Stimulated activated CD8-positive, alpha-beta memory T cell treated with anti-CD3 and anti-CD28 coated beads, Interleukin-15, amount 100 ng/mL, for 48 hours (primary cell): ENCODE measurements at regions not wholly inside any gene's neighbourhood (a gene's known extent, or its start where the extent isn't known, plus 50 kb on each side); places are given as distances from the start of the nearest gene placed in this dataset.
"Not testable (repeated sequence)": the region's sequence is repeated elsewhere in the genome, so short reads cannot be mapped to it uniquely, and the experiment has no call there.

Experiments used
- DNase-seq, 2 donors: peaks; one replicate each; pipeline ENCODE4 v3.0.0-alpha.2; 2020; ENCODE audit warnings: low read depth in 2 of 2

DNA sequence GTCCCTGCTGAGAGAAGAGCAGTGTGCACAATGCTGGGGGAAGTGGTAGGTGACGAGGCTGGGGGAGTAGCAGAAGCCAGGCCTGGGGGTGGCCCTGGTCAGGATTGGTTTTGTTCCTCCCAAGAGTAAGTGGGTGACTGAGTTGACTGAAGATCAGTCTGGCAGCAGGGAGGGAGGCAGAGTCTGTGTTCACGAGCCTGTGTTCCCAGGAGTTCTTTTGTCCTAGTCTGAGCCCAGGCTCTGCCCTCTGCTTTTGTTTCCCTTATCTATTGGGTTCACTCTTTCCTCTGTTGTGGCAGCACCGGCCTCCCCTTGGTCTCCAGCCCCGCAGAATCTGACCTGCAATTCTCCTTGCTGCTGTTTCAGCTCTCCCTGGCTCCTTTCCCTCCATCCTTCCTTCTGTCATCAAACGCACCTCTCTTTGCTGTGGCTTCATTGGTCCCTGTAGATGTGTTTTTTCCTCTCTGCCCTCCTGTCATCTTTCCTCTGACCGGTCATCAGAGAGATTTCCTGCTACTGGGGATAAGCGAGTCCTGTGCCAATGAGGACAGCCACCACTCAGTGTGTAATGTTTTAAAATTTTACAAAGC is 607.4 kb downstream of the KIF4B start:
- DNase-seq: no peak

DNA sequence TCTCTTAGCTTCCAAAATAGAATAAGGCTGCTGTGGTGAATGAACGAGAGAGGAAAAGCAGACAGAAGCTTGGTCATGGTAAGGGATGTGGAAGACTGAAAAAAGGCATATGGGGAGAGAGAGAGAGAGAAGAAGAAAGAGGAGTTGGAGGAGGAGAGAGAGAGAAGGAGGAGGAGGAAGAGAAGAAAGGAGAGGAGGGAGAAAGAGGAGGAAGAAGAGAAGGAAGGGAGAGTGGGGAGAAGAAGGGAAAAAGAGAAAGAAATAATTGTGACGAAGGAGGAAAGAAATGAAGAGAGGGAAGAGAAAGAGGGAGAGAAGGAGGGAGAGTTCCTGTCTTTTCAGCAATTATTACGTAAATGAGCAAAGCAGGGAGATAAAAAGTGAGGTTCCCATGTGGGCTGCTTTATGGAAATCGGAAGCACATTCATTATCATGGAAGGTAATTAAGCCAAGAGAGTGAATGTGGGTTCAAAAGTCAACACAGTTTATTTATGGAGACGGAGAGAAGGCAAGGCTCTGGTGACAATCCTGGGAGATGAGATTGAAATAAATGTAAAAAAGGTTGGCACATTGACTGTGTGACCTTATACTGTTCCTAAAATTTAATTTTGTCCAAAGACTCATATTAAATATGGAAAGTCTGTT is 611.2 kb downstream of the KIF4B start:
- DNase-seq: no peak

DNA sequence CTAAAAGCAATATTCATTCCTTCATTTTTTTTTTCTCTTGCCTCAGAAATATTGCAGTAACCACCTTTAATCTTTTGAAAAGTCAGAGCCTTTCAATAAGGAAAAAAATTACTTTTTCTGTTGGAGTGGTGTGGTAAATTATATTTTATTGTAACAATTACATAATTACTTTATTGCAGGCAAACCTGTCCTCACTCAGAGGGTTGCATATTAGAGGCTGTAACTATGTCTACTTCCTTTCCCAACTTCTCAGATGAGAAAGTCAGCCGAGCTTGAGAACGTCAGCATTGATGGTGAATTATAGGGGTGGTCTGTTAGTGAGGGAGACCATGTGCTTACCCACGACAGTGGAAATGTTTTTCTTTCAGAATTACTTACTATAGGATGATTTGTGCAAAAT is 611.8 kb downstream of the KIF4B start:
- DNase-seq: no peak

DNA sequence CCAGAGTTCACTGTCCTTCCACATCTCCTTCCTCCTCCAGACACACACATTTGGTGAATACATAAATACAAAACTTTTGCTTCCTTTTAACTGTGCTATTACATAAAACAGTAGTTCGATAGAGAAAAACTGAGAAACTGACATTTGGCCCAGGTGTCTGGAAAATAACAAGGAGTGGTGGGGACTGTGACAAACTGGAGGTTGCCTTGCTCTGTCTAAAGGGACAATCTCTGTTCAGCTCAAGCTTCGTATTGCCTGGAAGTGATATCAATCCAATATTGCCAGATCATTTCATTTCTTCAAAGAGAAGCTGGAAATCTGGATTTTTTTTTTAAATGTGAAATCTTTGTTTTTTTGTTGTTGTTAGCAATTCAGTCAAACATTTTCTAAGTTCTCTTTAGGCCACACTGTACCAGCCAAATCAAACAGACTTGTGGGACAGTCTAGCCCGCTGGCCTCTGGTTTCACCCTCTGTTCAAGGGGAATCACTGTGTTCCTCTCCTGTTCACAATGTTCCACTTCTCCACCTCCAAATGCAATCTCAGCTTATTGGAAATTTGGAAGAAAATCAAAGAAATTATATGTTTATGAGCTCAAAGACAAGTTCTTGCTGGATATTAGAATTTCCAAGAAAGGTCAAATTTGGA is 612.5 kb downstream of the KIF4B start:
- no peak for DNase-seq

DNA sequence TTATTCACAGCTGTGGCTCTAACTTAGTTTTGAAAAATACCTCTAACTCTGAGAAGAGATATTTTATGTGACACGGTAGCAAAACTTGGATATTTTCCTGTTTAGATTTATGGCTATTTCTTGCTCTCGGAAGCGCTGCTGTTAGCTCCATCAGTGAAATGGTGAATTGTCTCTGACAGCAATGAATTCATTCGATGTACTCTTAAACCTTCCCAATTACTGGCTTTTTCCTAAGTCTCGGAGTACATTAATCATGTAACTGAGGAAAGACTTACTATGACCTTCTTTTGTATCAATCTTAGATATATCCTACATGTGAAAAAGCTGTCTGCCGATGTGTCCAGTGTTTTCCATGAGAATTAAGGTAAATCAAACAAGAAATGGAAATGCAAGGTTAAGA is 613.0 kb downstream of the KIF4B start:
- no peak for DNase-seq

DNA sequence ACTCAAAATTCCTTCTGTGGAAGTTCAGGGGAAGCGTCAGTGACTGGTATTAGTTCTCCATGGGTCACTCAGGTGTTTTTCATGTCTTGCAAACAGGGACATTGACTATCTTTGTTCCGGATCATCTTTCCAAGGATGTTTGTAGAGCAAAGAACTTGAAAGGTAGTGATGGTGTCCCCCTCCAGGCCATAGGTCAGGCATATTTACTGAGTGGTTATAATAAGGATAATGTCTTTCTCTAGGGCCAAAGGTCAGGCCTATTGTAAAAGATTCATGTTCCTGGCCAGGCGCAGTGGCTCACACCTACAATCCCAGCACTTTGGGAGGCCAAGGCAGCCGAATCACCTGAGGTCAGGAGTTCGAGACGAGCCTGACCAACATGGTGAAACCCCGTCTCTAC is 614.8 kb downstream of the KIF4B start:
- no peak for DNase-seq

DNA sequence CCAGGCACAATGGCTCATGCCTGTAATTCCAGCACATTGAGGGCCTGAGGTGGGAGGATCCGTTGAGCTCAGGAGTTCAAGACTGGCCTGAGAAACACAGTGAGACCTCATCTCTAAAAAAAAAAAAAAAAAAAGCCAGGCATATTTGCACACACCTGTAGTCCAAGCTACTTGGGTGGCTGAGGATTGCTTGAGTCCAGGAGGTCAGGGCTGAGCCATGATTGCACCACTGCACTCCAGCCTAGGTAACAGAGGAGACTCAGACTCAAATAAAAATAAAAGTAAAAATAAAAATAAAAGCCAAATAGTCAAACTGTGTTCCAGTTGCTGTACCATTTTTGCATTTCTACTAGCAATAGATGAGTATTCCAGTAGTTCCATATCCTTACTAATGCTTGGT is 616.0 kb downstream of the KIF4B start:
- no peak for DNase-seq

DNA sequence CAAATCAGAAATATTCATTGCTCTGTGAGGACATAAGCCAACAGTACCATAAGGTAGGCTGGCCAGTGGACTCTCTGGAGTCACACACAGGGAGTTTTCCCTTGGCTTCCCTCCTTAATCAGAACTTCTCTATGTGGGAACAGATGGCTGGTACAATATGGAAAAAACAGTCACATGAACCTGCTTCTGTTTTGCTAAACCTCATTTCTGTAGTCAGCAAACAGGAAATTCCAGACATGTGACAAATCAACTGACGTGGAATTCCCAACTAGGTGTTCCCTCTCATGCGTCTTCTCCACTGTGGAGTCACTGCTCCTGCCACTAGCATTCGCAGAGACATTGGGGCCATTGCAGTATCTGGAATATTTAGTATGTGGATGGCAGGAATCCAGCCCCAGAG is 617.6 kb downstream of the KIF4B start:
- no peak for DNase-seq

DNA sequence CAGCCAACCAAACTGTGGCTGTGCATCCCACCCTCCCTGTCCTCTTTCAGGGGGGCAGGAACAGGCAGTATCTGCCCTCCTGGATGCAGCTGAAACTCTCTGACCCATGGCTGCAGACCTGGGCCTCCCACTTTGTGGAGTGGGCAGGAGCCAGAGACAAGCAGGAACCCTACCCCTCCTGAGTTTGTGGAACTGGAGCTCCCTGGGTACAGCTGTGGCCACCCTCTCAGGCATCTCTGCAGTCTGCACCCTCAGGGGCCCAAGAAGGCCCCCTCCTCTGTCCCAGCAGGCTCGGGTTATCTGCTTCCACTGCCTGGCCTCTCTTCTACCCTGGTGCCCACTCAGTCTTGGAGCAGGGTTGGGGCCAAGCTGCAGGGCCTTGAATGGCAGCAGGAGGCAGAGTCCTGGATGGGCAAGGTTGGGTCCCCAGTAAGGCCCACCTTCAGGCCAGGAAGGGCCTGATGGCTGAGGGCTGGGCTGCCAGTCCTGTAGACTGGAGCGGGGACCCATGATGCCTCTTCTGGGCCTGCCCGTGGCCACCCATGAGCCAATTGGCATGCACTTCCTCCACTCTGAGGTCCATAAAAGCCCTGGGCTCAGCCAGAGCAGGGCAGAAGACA is 619.9 kb downstream of the KIF4B start:
- no peak for DNase-seq

DNA sequence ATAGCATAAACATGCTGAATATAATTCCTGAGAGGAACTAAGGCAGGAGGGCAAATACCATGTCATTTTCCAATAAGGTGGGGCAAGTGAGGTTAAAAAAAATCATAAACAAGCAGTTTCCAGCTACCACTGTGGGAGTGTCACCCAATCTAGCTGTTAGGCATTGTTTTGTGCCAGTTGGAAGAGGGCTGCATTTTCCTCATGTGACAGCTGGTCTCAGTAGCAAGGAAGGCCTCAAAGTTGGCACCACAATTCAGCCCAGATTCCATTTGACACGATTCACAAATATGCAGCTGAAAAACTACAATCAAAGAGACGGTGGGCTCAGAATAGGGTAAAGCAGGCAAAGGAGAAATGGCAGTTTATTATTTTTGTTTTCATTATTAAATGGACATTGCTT is 636.1 kb downstream of the KIF4B start:
- no peak for DNase-seq

DNA sequence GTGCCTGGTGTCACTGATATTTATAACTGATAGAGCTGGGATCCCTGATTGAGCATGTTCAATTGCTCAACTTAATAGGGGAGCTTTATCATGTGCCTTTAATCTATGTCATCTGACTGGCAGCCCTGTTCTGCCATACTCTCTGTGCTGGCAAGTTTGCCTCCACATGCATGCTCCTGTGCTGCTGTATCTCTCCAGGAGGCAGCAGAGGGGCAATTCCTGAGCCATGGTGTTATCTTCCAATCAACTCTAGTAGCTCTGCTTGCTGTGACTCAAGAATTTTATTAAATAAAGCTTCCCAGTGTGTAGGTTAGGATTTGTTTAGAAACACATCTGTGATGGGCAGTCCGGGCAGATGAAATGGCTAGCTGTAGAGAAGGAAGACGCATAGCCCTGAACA is 642.0 kb downstream of the KIF4B start:
- no peak for DNase-seq

DNA sequence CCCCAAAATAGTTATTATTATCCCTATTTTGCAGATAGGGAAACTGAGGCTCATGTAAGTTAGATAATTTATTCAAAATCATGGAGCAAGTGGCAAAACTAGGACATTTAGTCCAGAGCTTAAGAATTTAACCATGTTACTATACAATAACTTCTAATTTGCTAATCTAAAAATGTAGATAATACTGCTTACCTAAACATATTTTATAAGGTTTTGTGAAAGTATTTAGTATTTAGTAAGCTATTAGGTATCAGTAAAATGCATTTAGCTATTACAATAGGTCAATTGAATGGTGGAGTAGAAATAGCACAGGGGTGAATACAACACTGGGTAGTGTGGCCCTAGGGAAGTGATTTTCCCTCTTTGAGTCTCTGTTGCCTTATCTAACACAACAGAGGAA is 648.3 kb downstream of the KIF4B start:
- DNase-seq: no peak

DNA sequence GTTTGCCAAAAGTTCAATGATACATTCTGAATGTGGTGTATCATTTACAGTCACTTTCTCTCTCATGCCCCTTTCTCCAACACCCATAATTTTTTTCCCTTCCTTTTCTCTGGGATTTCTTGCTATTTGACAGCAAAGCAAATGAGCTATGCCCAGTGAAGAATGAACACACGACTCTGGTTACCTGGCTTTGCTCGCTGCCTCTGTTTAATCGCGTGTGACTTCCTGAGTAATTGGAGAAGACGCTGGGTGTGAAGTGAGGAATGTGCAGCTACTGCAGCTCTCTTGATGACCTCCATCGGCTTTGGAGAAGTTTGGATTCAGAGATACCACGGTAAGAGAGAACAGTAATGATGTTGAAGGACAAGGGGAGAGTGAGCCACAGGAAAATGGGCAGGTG is 651.8 kb downstream of the KIF4B start:
- DNase-seq: no peak

DNA sequence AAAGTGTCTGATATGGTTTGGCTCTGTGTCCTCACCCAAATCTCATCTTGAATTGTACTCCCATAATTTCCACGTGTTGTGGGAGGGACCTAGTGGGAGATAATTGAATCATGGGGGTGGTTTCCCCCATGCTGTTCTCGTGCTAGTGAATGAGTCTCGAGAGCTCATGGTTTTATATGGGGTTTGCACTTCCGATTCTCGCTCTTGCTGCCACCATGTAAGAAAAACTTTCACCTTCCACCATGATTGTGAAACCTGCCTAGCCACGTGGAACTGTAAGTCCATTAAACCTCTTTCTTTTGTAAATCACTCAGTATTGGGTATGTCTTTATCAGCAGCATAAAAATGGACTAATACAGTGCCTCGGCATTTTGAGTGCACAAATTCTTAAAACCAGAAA is 655.0 kb upstream of the SGCD start:
- DNase-seq: not testable (repeated sequence)

DNA sequence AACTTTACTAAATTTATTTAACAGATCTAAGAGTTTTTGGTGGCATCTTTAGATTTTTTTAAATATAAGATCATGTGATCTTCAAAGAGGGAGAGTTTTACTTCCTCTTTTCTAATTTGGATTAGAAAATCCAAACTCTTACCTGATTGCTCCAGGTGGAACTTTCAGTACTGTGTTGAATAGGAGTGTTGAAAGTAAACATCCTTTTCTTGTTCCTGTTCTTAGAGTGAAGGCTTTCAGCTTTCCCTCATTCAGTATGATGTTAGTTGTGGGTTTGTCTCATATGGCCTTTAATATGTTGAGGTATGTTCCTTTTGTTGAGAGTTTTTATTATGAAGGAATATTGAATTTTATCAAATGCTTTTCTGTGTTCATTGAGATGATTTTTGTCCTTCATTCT is 650.0 kb upstream of the SGCD start:
- no peak for DNase-seq

DNA sequence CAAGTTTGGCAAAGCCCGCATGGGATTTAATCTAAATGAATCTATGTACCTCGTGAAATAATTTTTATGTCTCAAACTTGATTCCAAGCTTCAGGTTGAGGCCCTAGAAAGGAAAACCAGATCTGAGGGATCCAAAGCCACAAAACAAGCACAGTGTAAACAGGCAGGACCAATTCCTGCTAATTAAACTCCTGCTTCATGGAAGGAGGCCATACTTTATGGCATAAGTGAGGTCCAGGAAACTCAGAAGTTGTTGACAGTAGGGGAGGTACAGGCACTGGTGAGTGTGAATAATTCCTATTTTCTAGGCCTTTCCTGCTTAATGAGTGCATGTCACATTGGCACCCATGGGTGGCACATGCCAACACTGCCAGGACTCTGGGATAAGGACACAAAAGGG is 648.6 kb upstream of the SGCD start:
- no peak for DNase-seq

DNA sequence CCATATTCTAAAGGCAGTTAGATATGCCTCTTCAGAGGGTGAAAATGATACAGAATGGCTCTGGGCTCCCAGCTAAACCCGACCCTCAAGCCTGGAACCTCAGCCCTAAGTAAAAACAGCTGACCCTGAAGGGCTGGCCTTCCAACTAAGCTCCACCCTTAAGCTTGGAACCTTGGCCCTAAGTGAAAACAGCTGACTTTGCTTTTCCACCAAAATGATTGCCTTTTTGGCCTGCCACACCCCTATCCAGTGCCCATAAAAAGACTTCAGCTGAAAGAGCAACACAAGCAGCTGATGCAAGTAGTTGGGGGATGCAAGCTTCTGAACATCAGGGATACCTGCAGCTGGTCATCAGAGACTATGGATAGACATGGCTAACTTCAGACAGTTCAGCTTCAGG is 647.4 kb upstream of the SGCD start:
- no peak for DNase-seq

DNA sequence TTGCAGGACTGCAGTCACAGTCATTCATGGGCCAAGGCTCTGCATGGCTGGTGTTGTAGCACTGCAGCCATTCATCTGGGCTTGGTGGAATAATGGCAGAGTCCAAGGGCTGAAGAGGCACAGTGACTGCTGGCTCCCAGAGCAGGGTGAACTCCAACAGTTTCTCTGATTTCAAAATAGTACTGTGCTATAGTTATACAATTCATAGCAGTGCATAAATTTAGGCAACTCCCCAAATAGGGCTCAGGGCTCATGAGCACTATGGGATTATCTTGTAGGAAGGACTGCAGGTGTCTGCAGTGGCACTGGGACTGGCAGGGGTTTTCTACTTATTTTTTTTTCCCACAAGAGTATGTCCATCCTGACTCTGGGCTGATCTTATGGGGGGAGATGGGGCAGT is 642.5 kb upstream of the SGCD start:
- no peak for DNase-seq

DNA sequence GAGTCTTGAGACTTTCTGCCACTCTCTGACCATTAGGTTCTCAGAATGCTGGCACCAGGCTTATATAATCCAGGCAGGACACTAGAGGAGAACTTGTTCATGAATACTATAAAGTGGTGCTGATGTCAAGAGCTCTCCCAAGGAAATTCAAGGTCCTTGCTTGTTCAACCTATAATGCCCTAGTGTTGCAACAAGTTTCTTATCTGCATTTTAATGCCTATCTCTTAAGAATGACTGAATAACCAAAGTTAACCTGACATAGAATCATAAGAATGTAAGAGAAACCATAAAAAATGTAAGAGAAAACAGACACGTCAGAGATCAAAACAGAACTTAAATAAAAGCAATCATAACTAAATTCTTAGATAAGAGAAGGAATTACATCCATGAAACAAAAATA is 640.8 kb upstream of the SGCD start:
- no peak for DNase-seq

DNA sequence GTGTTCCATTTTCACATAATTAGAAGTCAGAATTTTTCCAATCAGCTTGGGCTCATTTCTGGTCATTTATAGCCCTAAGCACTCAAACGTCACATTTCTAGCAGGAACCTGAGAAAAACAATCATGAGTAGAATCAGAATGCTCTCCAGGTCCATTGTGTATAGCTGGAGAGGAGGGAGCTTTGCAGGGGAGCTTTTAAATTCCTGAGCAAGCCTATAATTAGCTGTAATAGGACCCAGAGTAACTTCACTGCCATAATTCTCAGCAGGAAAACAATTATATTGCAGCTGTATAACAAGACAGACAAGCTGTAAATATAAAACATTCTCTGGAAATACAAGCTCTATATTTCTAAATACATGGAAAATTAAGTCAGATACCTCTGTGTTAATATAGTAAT is 637.6 kb upstream of the SGCD start:
- no peak for DNase-seq

DNA sequence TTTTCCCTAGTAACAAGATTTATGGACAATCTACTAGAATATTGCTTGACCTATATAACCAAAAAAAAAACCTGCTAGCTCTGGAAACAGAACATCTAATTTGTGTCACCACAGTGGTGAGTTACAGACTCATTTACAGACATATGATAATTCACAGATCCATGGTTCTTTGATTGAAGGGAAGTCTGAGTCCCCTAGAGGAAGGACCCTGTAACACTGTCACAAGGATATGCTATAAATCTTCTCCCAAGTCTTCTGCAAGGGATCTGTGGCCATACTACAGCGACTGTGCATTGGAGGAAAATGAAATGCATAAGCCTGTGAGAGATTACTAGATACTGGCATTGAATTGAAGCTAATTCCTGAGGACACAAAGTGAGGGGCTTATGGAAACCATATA is 630.6 kb upstream of the SGCD start:
- no peak for DNase-seq

DNA sequence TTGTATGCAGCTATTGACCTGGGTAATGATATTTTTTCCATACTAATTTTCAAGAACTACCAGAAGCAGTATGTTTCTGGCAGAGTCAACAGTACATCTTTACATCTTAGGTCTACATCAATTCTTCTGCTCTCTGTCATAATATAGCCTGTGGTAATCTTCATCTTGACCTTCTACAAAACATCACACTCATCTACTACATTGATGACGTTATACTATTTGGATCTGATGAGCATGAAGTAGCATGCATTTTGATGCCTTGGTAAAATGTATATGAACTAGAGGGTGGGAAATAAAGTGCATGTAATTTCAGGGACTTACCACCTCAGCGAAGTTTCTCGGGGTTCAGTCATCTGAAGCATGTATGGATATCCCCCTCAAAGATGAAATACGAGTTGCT is 629.7 kb upstream of the SGCD start:
- no peak for DNase-seq

DNA sequence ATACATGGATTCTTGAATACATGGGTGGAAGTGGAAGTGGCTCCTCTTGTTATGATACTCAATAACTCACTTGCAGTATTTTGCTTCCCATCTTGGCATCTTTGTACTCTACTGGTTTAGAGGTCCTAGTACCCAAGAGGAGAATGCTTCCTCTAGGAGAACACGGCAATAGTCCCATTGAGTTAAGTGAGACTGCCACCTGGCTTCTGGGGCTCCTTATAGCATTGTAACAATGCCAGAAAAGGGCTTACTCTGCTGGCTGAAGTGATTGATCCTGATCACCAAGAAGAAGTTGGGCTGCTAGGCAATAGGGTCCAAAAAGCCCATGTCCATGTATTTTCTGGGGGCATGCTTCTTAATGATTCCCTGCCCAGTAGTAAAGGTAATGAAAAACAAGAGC is 627.6 kb upstream of the SGCD start:
- no peak for DNase-seq
